ENCODE measurements at regions not wholly inside any gene's neighbourhood (a gene's known extent, or its start where the extent isn't known, plus 50 kb on each side); places are given as distances from the start of the nearest gene placed in this dataset.
"Not testable (repeated sequence)": the region's sequence is repeated elsewhere in the genome, so short reads cannot be mapped to it uniquely, and the experiment has no call there.

DNA sequence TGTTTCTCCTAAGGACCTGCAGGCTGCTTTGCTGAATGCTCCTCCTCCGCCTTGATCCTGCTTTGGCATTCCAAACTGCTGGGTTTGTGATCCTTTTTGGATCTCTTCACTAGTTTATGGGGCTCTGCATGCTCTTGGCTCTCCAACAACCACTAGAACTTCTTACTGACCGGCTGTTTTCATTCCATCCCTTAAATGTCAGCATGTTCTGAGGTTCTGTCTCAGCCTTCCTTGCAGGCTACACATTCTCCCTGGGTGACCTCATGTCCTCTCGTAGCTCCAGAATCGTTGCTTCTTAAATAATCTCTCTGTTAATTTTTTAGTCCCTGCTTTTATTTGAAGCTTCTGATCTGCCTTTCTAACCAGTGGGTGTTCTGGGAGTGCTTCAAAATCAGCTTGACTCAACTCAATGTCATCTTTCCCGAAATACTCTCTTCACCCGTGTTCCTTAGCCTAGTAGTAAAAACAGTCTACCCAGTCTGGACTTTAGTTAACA, 119.0 kb upstream of the HS3ST2 start:
- TF ChIP-seq CTCF (conservative IDR thresholded peaks at IDR 0.05; ENCODE audit: low read depth, low read length) = no peak
- H3K4me3 ChIP-seq (ENCODE audit: low read length) = no peak overlapping the region
- no peak for DNase-seq (ENCODE audit: low read depth)

DNA sequence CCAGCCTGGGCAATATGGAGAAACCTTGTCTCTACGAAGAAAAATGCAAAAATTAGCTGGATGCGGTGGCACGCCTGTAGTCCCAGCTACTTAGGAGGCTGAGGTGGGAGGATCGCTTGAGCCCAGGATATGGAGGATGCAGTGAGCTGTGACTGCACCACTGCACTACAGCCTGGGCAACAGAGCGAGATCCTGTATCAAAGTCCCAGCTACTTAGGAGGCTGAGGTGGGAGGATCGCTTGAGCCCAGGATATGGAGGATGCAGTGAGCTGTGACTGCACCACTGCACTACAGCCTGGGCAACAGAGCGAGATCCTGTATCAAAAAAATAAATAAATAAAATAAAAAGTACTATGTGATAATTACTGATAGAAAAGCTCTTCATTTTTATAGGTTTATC, 118.2 kb upstream of the HS3ST2 start:
- DNase-seq (ENCODE audit: low read depth); H3K4me3 ChIP-seq (ENCODE audit: low read length): not testable (repeated sequence)

- TF ChIP-seq CTCF (conservative IDR thresholded peaks at IDR 0.05; ENCODE audit: low read depth, low read length) = no peak
- H3K4me3 ChIP-seq (ENCODE audit: low read length) = no peak overlapping the region
- DNase-seq (ENCODE audit: low read depth) = no peak
Observed at GRCh38 chr16:22699356-22699755, 114.6 kb upstream of the HS3ST2 start.

- TF ChIP-seq CTCF (conservative IDR thresholded peaks at IDR 0.05; ENCODE audit: low read depth, low read length) = no peak
Observed at GRCh38 chr16:22705799-22706198, 108.2 kb upstream of the HS3ST2 start.

DNA sequence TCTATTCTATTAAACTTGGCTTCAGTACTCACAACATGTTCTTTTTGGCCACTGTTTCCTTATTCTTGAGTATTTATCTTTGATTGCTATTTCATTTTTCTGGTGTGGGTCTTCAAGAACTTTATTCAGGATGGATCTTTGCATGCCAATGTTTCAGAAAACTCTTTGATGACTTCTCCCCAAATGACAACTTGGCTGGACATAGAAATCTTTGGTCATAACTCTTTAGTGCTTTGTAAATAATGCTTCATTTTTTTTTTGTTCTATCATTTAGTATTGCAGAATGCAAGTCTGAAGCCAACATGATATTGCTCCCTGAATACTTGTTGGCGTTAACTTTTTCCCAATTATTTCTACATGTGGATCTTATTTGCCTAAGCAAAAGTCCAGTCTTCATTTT, 103.6 kb upstream of the HS3ST2 start:
- DNase-seq (ENCODE audit: low read depth) = no peak
- no peak for TF ChIP-seq CTCF (conservative IDR thresholded peaks at IDR 0.05; ENCODE audit: low read depth, low read length)
- H3K4me3 ChIP-seq (ENCODE audit: low read length) = no peak overlapping the region

More at GRCh38 chr16:22705799-22706198, 108.2 kb upstream of the HS3ST2 start:
- DNase-seq (ENCODE audit: low read depth) = no peak
- H3K4me3 ChIP-seq (ENCODE audit: low read length) = no peak overlapping the region

DNA sequence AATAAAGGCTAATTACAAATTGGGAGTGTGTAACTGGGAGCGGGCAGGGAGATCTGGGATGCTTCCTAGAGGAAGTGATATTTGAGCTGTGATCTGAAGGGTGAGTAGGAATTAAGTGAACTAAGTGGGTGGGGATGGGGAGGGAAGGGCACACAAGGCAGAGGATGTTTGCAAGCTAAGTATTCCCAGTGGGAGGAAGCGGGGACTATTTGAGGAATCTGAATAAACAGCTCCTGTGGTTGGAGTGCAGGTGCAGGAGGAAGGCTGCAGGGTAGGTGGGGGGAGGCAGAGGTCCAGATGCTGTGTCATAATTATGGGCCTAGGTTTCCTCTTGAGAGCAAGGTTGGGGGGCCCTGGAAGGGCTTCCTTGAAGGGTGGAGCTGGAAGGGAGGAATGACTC, 102.1 kb upstream of the HS3ST2 start:
- TF ChIP-seq CTCF (conservative IDR thresholded peaks at IDR 0.05; ENCODE audit: low read depth, low read length) = no peak
- no peak overlapping the region for H3K4me3 ChIP-seq (ENCODE audit: low read length)
- DNase-seq (ENCODE audit: low read depth) = no peak

- no peak overlapping the region for H3K4me3 ChIP-seq (ENCODE audit: low read length)
- TF ChIP-seq CTCF (conservative IDR thresholded peaks at IDR 0.05; ENCODE audit: low read depth, low read length) = no peak
- no peak for DNase-seq (ENCODE audit: low read depth)
Observed at GRCh38 chr16:22712471-22712870, 101.5 kb upstream of the HS3ST2 start.

DNA sequence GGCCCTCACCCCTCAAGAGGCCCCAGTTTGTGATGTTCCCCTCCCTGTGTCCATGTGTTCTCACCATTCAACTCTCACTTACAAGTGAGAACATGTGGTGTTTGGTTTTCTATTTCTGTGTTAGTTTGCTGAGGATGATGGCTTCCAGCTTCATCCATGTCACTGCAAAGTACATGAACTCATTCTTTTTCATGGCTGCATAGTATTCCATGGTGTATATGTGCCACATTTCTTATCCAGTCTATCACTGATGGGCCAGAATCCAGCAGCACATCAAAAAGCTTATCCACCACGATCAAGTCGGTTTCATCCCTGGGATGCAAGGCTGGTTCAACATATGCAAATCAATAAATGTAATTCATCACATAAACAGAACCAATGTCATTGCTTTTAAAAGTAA, 95.4 kb upstream of the HS3ST2 start:
- not testable (repeated sequence) for H3K4me3 ChIP-seq (ENCODE audit: low read length); DNase-seq (ENCODE audit: low read depth)

Data from retinal pigment epithelial cell (primary cell).